ENCODE measurements at regions not wholly inside any gene's neighbourhood (a gene's known extent, or its start where the extent isn't known, plus 50 kb on each side); places are given as distances from the start of the nearest gene placed in this dataset.

DNA sequence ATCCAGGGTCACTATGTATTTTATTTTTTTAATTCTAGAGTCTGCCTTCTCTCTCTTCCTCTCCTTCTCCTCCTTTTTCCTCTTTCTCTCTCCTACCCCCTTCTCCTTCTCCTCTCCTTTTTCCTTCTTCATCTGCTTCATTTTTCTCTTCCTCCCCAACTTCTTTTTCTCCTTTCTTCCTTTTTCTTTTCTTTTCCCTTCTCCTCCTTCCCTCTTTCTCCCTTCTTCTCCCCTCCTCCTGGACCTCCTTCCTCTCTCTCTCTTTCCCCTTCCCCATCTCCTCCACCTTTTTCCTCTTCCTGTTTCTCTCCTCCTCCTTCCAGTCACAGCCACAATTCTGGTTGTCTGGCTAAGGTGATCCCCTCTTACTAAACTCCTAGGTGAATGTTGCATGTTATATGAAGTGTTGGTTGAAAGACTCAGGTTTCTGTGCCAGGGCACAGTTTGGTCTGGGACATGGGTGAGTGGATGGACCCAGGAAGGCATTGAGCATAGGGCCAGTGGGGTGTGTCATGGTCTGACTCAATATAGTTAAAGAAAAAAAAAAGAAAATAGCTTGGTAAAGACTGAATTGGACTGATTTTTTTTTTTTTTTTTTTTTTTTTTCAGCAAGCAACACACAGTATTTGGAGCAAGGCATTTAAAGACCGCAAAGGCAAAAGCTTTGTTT, 266.9 kb downstream of the TGFB2 start:
- H3K27me3 ChIP-seq (ENCODE audit: control insufficient read depth in 2 of 2, insufficient read depth in 2 of 2, low read length in 2 of 2), result no peaks in the 10 kb centered on the region
- no peaks in the 10 kb centered on the region for H3K36me3 ChIP-seq (replicated peaks in 1 of 2; ENCODE audit: control insufficient read depth in 1 of 2, insufficient read depth in 2 of 2, low read length in 2 of 2)
- no peak overlapping the region for H3K27ac ChIP-seq (ENCODE audit: low read depth in 1 of 2, low read length in 2 of 2)
- intact Hi-C loops (cut with micrococcal nuclease), result no loop called here
- H3K4me2 ChIP-seq (replicated peaks; ENCODE audit: extremely low read depth, low read length, poor library complexity, severe bottlenecking), result no peak overlapping the region
- Mint-ChIP-seq H3K27me3 (ENCODE audit: low read depth in 3 of 3) (peaks cover 0 to 1% (median 0%) of the 10 kb centered on the region in 3 donors), H3K9me3 (peaks cover 2 to 3% (median 2%) of the 10 kb centered on the region in 7 donors), H3K27ac (no peak overlapping the region), H3K36me3 (no peaks in the 10 kb centered on the region), H3K4me1 (no peaks in the 10 kb centered on the region), H3K4me3 (no peak overlapping the region)
- H3K4me3 ChIP-seq (replicated peaks in 1 of 3; ENCODE audit: low read depth in 2 of 3, low read length in 3 of 3), result no peak overlapping the region
- no peaks in the 10 kb centered on the region for H3K79me2 ChIP-seq (ENCODE audit: insufficient read depth, low read length)
- no CpG with 5 or more reads among the region's 1 CpG for WGBS (ENCODE audit: insufficient coverage)
- no peak for DNase-seq
- H2AFZ ChIP-seq (ENCODE audit: insufficient read depth, low read depth, low read length, poor library complexity, severe bottlenecking), result no peak overlapping the region
- H3K9me3 ChIP-seq (replicated peaks in 1 of 2; ENCODE audit: control insufficient read depth in 1 of 2, insufficient read depth in 1 of 2, low read length in 2 of 2), result no peaks in the 10 kb centered on the region
- no peak overlapping the region for H3K9ac ChIP-seq (ENCODE audit: insufficient read depth, low read length, poor library complexity, severe bottlenecking)
- TF ChIP-seq, protein P1, sequence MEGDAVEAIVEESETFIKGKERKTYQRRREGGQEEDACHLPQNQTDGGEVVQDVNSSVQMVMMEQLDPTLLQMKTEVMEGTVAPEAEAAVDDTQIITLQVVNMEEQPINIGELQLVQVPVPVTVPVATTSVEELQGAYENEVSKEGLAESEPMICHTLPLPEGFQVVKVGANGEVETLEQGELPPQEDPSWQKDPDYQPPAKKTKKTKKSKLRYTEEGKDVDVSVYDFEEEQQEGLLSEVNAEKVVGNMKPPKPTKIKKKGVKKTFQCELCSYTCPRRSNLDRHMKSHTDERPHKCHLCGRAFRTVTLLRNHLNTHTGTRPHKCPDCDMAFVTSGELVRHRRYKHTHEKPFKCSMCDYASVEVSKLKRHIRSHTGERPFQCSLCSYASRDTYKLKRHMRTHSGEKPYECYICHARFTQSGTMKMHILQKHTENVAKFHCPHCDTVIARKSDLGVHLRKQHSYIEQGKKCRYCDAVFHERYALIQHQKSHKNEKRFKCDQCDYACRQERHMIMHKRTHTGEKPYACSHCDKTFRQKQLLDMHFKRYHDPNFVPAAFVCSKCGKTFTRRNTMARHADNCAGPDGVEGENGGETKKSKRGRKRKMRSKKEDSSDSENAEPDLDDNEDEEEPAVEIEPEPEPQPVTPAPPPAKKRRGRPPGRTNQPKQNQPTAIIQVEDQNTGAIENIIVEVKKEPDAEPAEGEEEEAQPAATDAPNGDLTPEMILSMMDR (IDR thresholded peaks at IDR 0.05), result no peak
- H4K20me1 ChIP-seq (ENCODE audit: insufficient read depth, low read length), result no peaks in the 10 kb centered on the region
- H3K4me1 ChIP-seq (ENCODE audit: control insufficient read depth in 1 of 2, insufficient read depth in 2 of 2, low read length in 2 of 2), result no peaks in the 10 kb centered on the region

GRCh38 chr1:218613105-218613504, 268.0 kb downstream of the TGFB2 start:
- H3K4me3 Mint-ChIP-seq, result no peak overlapping the region
- peaks cover 0 to 1% (median 0%) of the 10 kb centered on the region in 3 donors for H3K27me3 Mint-ChIP-seq (ENCODE audit: low read depth in 3 of 3)
- H3K4me1 Mint-ChIP-seq, result no peaks in the 10 kb centered on the region

More at GRCh38 chr1:218613105-218613504, 268.0 kb downstream of the TGFB2 start:
- Histone ChIP-seq H4K20me1 (ENCODE audit: insufficient read depth, low read length) (no peaks in the 10 kb centered on the region), H3K4me2 (replicated peaks; ENCODE audit: extremely low read depth, low read length, poor library complexity, severe bottlenecking) (no peak overlapping the region), H3K27me3 (ENCODE audit: control insufficient read depth in 2 of 2, insufficient read depth in 2 of 2, low read length in 2 of 2) (no peaks in the 10 kb centered on the region), H3K4me1 (ENCODE audit: control insufficient read depth in 1 of 2, insufficient read depth in 2 of 2, low read length in 2 of 2) (no peaks in the 10 kb centered on the region), H3K27ac (ENCODE audit: low read depth in 1 of 2, low read length in 2 of 2) (no peak overlapping the region), H3K9ac (ENCODE audit: insufficient read depth, low read length, poor library complexity, severe bottlenecking) (no peak overlapping the region), H3K79me2 (ENCODE audit: insufficient read depth, low read length) (no peaks in the 10 kb centered on the region), H3K4me3 (replicated peaks in 1 of 3; ENCODE audit: low read depth in 2 of 3, low read length in 3 of 3) (no peak overlapping the region), H3K9me3 (replicated peaks in 1 of 2; ENCODE audit: control insufficient read depth in 1 of 2, insufficient read depth in 1 of 2, low read length in 2 of 2) (no peaks in the 10 kb centered on the region), H3K36me3 (replicated peaks in 1 of 2; ENCODE audit: control insufficient read depth in 1 of 2, insufficient read depth in 2 of 2, low read length in 2 of 2) (no peaks in the 10 kb centered on the region), H2AFZ (ENCODE audit: insufficient read depth, low read depth, low read length, poor library complexity, severe bottlenecking) (no peak overlapping the region)
- WGBS (ENCODE audit: insufficient coverage), result 89% methylated on average over 1 of the region's 2 CpGs
- no peak for DNase-seq
- H3K36me3 Mint-ChIP-seq, result no peaks in the 10 kb centered on the region
- H3K27ac Mint-ChIP-seq, result no peak overlapping the region
- intact Hi-C loops (cut with micrococcal nuclease), result no loop called here
- TF ChIP-seq, protein P1 (IDR thresholded peaks at IDR 0.05), result no peak
- H3K9me3 Mint-ChIP-seq, result peaks cover 0 to 3% (median 2%) of the 10 kb centered on the region in 7 donors
